H9 (cell line): ENCODE measurements at regions not wholly inside any gene's neighbourhood (a gene's known extent, or its start where the extent isn't known, plus 50 kb on each side); places are given as distances from the start of the nearest gene placed in this dataset.
A peak's percentile ranks its signal among the peaks of the same experiment; 100 is the strongest.

Source experiments
- DNase-seq: peaks from one replicate; pipeline ENCODE4 v3.0.0-alpha.2; 2017
- H2AFZ ChIP-seq: one replicate; pipeline ENCODE4 v1.6.1; 2013; ENCODE audit warnings: mild to moderate bottlenecking, low read length, control low read depth, moderate library complexity
- H2AK5ac ChIP-seq: 2 replicates; pipeline ENCODE4 v1.6.1; 2013; ENCODE audit warnings: low read length, control low read depth, mixed read lengths; ENCODE audit not compliant: insufficient read length
- H2BK120ac ChIP-seq: one replicate; pipeline ENCODE4 v1.6.1; 2013; ENCODE audit warnings: low read depth, mild to moderate bottlenecking, low read length, control low read depth, inconsistent platforms; ENCODE audit not compliant: poor library complexity, severe bottlenecking
- H2BK12ac ChIP-seq: 2 replicates; pipeline ENCODE4 v1.6.1; 2013; ENCODE audit warnings: low read length, control low read depth, mixed read lengths, low read depth; ENCODE audit not compliant: insufficient read length
- H2BK15ac ChIP-seq: 2 replicates; pipeline ENCODE4 v1.6.1; 2013; ENCODE audit warnings: low read depth, low read length, control low read depth
- H2BK20ac ChIP-seq: one replicate; pipeline ENCODE4 v1.6.1; 2013; ENCODE audit warnings: low read depth, mild to moderate bottlenecking, low read length, control low read depth, inconsistent platforms; ENCODE audit not compliant: poor library complexity, severe bottlenecking
- H2BK5ac ChIP-seq: 2 replicates; pipeline ENCODE4 v1.6.1; 2013; ENCODE audit warnings: low read length, control low read depth, mixed read lengths; ENCODE audit not compliant: insufficient read length
- H3K14ac ChIP-seq: 2 replicates; pipeline ENCODE4 v1.6.1; 2013; ENCODE audit warnings: low read length, control low read depth; ENCODE audit not compliant: insufficient read depth
- H3K18ac ChIP-seq: 2 replicates; pipeline ENCODE4 v1.6.1; 2013; ENCODE audit warnings: low read depth, mild to moderate bottlenecking, mixed read lengths, low read length, control low read depth; ENCODE audit not compliant: insufficient read length
- H3K23ac ChIP-seq: 2 replicates; pipeline ENCODE4 v1.6.1; 2013; ENCODE audit warnings: low read length, control low read depth, mixed read lengths, low read depth; ENCODE audit not compliant: insufficient read length
- H3K23me2 ChIP-seq: 2 replicates; pipeline ENCODE4 v1.6.1; 2013; ENCODE audit warnings: low read depth, mild to moderate bottlenecking, mixed read lengths, low read length, control low read depth; ENCODE audit not compliant: insufficient read length, poor library complexity, severe bottlenecking
- H3K27ac ChIP-seq: 2 replicates; pipeline ENCODE4 v1.5.1; 2013; ENCODE audit warnings: low read length, control low read depth, mixed read lengths, low read depth; ENCODE audit not compliant: insufficient read length
- H3K27me3 ChIP-seq: 2 replicates; pipeline ENCODE4 v1.6.1; 2013; ENCODE audit warnings: low read length, control low read depth, inconsistent platforms; ENCODE audit not compliant: insufficient read depth
- H3K4ac ChIP-seq: 2 replicates; pipeline ENCODE4 v1.6.1; 2013; ENCODE audit warnings: low read depth, mild to moderate bottlenecking, control low read depth, inconsistent platforms, low read length, moderate library complexity
- H3K4me1 ChIP-seq: 2 replicates; pipeline ENCODE4 v1.6.1; 2013; ENCODE audit warnings: low read length, control low read depth, inconsistent platforms; ENCODE audit not compliant: insufficient read depth
- H3K4me2 ChIP-seq: 2 replicates; pipeline ENCODE4 v1.6.1; 2013; ENCODE audit warnings: low read length, control low read depth, mixed read lengths; ENCODE audit not compliant: insufficient read length, insufficient read depth
- H3K56ac ChIP-seq: 2 replicates; pipeline ENCODE4 v1.6.1; 2013; ENCODE audit warnings: low read depth, mild to moderate bottlenecking, mixed read lengths, low read length, control low read depth; ENCODE audit not compliant: insufficient read length
- H3K79me1 ChIP-seq: 2 replicates; pipeline ENCODE4 v1.6.1; 2013; ENCODE audit warnings: low read depth, mild to moderate bottlenecking, moderate library complexity, low read length, control low read depth, inconsistent platforms; ENCODE audit not compliant: insufficient read depth, poor library complexity, severe bottlenecking
- H3K79me2 ChIP-seq: 2 replicates; pipeline ENCODE4 v1.6.1; 2013; ENCODE audit warnings: low read length, control low read depth, inconsistent platforms; ENCODE audit not compliant: insufficient read depth
- H3K9ac ChIP-seq: 2 replicates; pipeline ENCODE4 v1.6.1; 2013; ENCODE audit warnings: low read length, control low read depth, mixed read lengths; ENCODE audit not compliant: insufficient read length; ENCODE audit errors: extremely low read depth
- H3K9me3 ChIP-seq: one replicate; pipeline ENCODE4 v1.6.1; 2013; ENCODE audit warnings: low read depth, low read length, inconsistent platforms; ENCODE audit not compliant: control insufficient read depth
- H3T11ph ChIP-seq: one replicate; pipeline ENCODE4 v1.6.1; 2013; ENCODE audit warnings: mild to moderate bottlenecking, low read length, control low read depth, inconsistent platforms
- H4K20me1 ChIP-seq: one replicate; pipeline ENCODE4 v1.6.1; 2013; ENCODE audit not compliant: control insufficient read depth, insufficient read length, insufficient read depth
- H4K5ac ChIP-seq: 2 replicates; pipeline ENCODE4 v1.6.1; 2013; ENCODE audit warnings: low read depth, mild to moderate bottlenecking, mixed read lengths, low read length, control low read depth; ENCODE audit not compliant: insufficient read length
- H4K8ac ChIP-seq: replicated peaks from 2 replicates; pipeline ENCODE4 v1.6.1; 2013; ENCODE audit warnings: low read length, control low read depth, mixed read lengths, low read depth; ENCODE audit not compliant: insufficient read length
- H4K91ac ChIP-seq: 2 replicates; pipeline ENCODE4 v1.6.1; 2013; ENCODE audit warnings: low read depth, mild to moderate bottlenecking, moderate library complexity, mixed read lengths, low read length, control low read depth; ENCODE audit not compliant: insufficient read length
- H3K27ac Mint-ChIP-seq, 3 experiments: 2 replicates in 2 of 3; 3 replicates in 1 of 3; pipeline ENCODE4 v1.8.0; 2020 to 2021; ENCODE audit warnings: mixed read lengths in 3 of 3, mild to moderate bottlenecking in 1 of 3, moderate library complexity in 1 of 3
- H3K27me3 Mint-ChIP-seq: 2 replicates; pipeline ENCODE4 v1.8.0; 2021; ENCODE audit warnings: low read depth, mild to moderate bottlenecking, moderate library complexity, mixed read lengths
- H3K36me3 Mint-ChIP-seq, 3 experiments: 2 replicates in 2 of 3; 3 replicates in 1 of 3; pipeline ENCODE4 v1.8.0; 2020 to 2021; ENCODE audit warnings: low read depth in 3 of 3, mixed read lengths in 3 of 3; ENCODE audit not compliant: insufficient read depth in 1 of 3
- H3K4me1 Mint-ChIP-seq, 2 experiments: 2 replicates each; pipeline ENCODE4 v1.8.0; 2020; ENCODE audit warnings: mixed read lengths in 2 of 2
- H3K4me3 Mint-ChIP-seq, 2 experiments: 2 replicates in 1 of 2; 3 replicates in 1 of 2; pipeline ENCODE4 v1.8.0; 2020 to 2021; ENCODE audit warnings: mild to moderate bottlenecking in 2 of 2, mixed read lengths in 2 of 2, moderate library complexity in 1 of 2
- H3K9me3 Mint-ChIP-seq, 2 experiments: 2 replicates in 1 of 2; 3 replicates in 1 of 2; pipeline ENCODE4 v1.8.0; 2020; ENCODE audit warnings: mild to moderate bottlenecking in 2 of 2, mixed read lengths in 2 of 2, moderate library complexity in 1 of 2
- CTCF ChIP-seq: fragments of 200-600 bp; sonication (generic); conservative IDR thresholded peaks from 3 replicates; pipeline ENCODE4 v1.8.0; 2021; ENCODE audit warnings: antibody characterized with exemption, mild to moderate bottlenecking
- WGBS: extraction: QIAGEN DNeasy Blood & Tissue Kit; methylation state at CpG from one replicate; pipeline ENCODE4 v1.1.7; 2013; ENCODE audit warnings: missing lambda C conversion rate, low lambda C conversion rate, mixed read lengths; ENCODE audit not compliant: insufficient read length; ENCODE audit errors: extremely low coverage; 5-methylcytosine and 5-hydroxymethylcytosine counted together

- no peak overlapping the region for H2AFZ ChIP-seq
- H3K23ac ChIP-seq, result no peak overlapping the region
- H3K4me2 ChIP-seq, result no peak overlapping the region
- H3K4ac ChIP-seq, result no peak overlapping the region
- no peak for TF ChIP-seq CTCF
- no peaks in the 10 kb centered on the region for H3K23me2 ChIP-seq
- Mint-ChIP-seq H3K4me1 (peaks cover 8 to 16% of the 10 kb centered on the region in 2 experiments), H3K27me3 (peaks cover 3% of the 10 kb centered on the region), H3K9me3 (no peaks in the 10 kb centered on the region), H3K4me3 (no peak overlapping the region), H3K36me3 (no peaks in the 10 kb centered on the region), H3K27ac (peak overlapping the region in 1 of 3 experiments; percentile 54; a peak in 1 of 7 replicates)
- H4K5ac ChIP-seq, result no peak overlapping the region
- no peak overlapping the region for H3T11ph ChIP-seq
- no peaks in the 10 kb centered on the region for H3K79me1 ChIP-seq
- DNase-seq, result no peak
- no peaks in the 10 kb centered on the region for H3K27me3 ChIP-seq
- no peak overlapping the region for H2BK5ac ChIP-seq
- no peaks in the 10 kb centered on the region for H3K79me2 ChIP-seq
- H2BK20ac ChIP-seq, result no peak overlapping the region
- H4K91ac ChIP-seq, result no peak overlapping the region
- no peak overlapping the region for H2BK12ac ChIP-seq
- no peak overlapping the region for H4K8ac ChIP-seq
- H3K56ac ChIP-seq, result no peak overlapping the region
- H3K14ac ChIP-seq, result no peak overlapping the region
- H3K27ac ChIP-seq, result no peak overlapping the region
- H2BK15ac ChIP-seq, result no peak overlapping the region
- no peak overlapping the region for H2BK120ac ChIP-seq
- WGBS, result no CpG with 5 or more reads among the region's 4 CpGs
- H3K9me3 ChIP-seq, result no peaks in the 10 kb centered on the region
- H2AK5ac ChIP-seq, result no peak overlapping the region
- H3K18ac ChIP-seq, result no peak overlapping the region
- no peaks in the 10 kb centered on the region for H3K4me1 ChIP-seq
- no peaks in the 10 kb centered on the region for H4K20me1 ChIP-seq
- no peak overlapping the region for H3K9ac ChIP-seq
These were observed 857.6 kb downstream of the GATA3 start for GRCh38 chr10:8912108-8912507.
